Cerebellar cortex (tissue), 1 donor: ENCODE measurements at regions not wholly inside any gene's neighbourhood (a gene's known extent, or its start where the extent isn't known, plus 50 kb on each side); places are given as distances from the start of the nearest gene placed in this dataset.

ENCODE experiments used
- DNase-seq: peaks from one replicate; pipeline ENCODE4 v3.0.0-alpha.2; 2015; ENCODE audit warnings: low spot score

- DNase-seq: no peak
These were observed 225.6 kb upstream of the TLE3 start for GRCh38 chr15:70323111-70323851.

- DNase-seq: no peak
These were observed 224.4 kb upstream of the TLE3 start for GRCh38 chr15:70322051-70322668.

- no peak for DNase-seq
These were observed 223.6 kb upstream of the TLE3 start for GRCh38 chr15:70321172-70321819.

GRCh38 chr15:70320482-70320881 is 222.8 kb upstream of the TLE3 start:
- DNase-seq: no peak

- DNase-seq: no peak
These were observed 222.4 kb upstream of the TLE3 start for GRCh38 chr15:70320077-70320476.

GRCh38 chr15:70319466-70319865 is 221.7 kb upstream of the TLE3 start:
- no peak for DNase-seq

GRCh38 chr15:70318594-70319465 is 221.1 kb upstream of the TLE3 start:
- no peak for DNase-seq

- no peak for DNase-seq
These were observed 218.4 kb upstream of the TLE3 start for GRCh38 chr15:70316059-70316600.

GRCh38 chr15:70315431-70315830 is 217.7 kb upstream of the TLE3 start:
- no peak for DNase-seq

GRCh38 chr15:70314688-70315087 is 217.0 kb upstream of the TLE3 start:
- no peak for DNase-seq

- DNase-seq: no peak
These were observed 216.3 kb upstream of the TLE3 start for GRCh38 chr15:70314018-70314354.

GRCh38 chr15:70313099-70314017 is 215.6 kb upstream of the TLE3 start:
- no peak for DNase-seq

GRCh38 chr15:70311821-70312220 is 214.1 kb upstream of the TLE3 start:
- no peak for DNase-seq

- no peak for DNase-seq
These were observed 212.0 kb upstream of the TLE3 start for GRCh38 chr15:70309716-70310115.

- no peak for DNase-seq
These were observed 211.2 kb upstream of the TLE3 start for GRCh38 chr15:70308735-70309434.

- no peak for DNase-seq
These were observed 210.5 kb upstream of the TLE3 start for GRCh38 chr15:70308011-70308734.

- DNase-seq: no peak
These were observed 208.9 kb upstream of the TLE3 start for GRCh38 chr15:70306582-70306981.

GRCh38 chr15:70306081-70306480 is 208.4 kb upstream of the TLE3 start:
- DNase-seq: no peak

GRCh38 chr15:70303981-70304380 is 206.3 kb upstream of the TLE3 start:
- DNase-seq: no peak

- DNase-seq: no peak
These were observed 204.6 kb upstream of the TLE3 start for GRCh38 chr15:70302360-70302759.
